GM18868 (cell line): ENCODE measurements at regions not wholly inside any gene's neighbourhood (a gene's known extent, or its start where the extent isn't known, plus 50 kb on each side); places are given as distances from the start of the nearest gene placed in this dataset.

Experiments
- ATAC-seq: cut with Tn5 transposase; IDR thresholded peaks from one replicate; pipeline ENCODE4 v1.9.1; 2021; ENCODE audit warnings: mild to moderate bottlenecking, moderate library complexity; ENCODE audit not compliant: unreplicated experiment

GRCh38 chr11:27783701-27784355 lies 83.6 kb upstream of the BDNF start:
- ATAC-seq: no peak

GRCh38 chr11:27777033-27777432 lies 76.8 kb upstream of the BDNF start:
- ATAC-seq: no peak

GRCh38 chr11:27773884-27774283 lies 73.6 kb upstream of the BDNF start:
- ATAC-seq: no peak

- no peak for ATAC-seq
Observed at GRCh38 chr11:27771516-27771915, 71.3 kb upstream of the BDNF start.

GRCh38 chr11:27770576-27770975 lies 70.3 kb upstream of the BDNF start:
- no peak for ATAC-seq

GRCh38 chr11:27763736-27764135 lies 63.5 kb upstream of the BDNF start:
- no peak for ATAC-seq

- ATAC-seq: no peak
Observed at GRCh38 chr11:27761356-27761755, 61.1 kb upstream of the BDNF start.

- ATAC-seq: no peak
Observed at GRCh38 chr11:27757953-27758352, 57.7 kb upstream of the BDNF start.

- no peak for ATAC-seq
Observed at GRCh38 chr11:27754035-27755017, 54.1 kb upstream of the BDNF start.
